ENCODE measurements at regions not wholly inside any gene's neighbourhood (a gene's known extent, or its start where the extent isn't known, plus 50 kb on each side); places are given as distances from the start of the nearest gene placed in this dataset.

DNA sequence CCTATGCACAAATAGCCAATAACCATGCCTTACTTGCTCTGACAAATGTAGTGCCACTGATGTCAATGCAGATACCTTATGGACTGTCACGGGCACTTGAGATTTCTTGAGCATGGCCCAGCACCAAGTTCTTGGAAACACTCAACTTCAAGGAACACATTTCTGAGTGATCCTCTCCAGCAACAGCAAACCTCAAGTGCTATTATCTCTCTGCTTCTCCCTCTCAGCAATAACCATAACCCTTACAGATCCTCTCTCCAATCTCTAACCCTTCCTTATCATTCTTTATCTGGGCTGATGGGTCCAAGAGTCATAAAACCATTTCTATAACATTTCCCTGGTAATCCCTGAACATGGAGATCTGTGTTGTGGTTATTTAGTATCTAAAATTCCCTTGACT lies 266.9 kb upstream of the STXBP5 start:
- TF ChIP-seq, protein P1, sequence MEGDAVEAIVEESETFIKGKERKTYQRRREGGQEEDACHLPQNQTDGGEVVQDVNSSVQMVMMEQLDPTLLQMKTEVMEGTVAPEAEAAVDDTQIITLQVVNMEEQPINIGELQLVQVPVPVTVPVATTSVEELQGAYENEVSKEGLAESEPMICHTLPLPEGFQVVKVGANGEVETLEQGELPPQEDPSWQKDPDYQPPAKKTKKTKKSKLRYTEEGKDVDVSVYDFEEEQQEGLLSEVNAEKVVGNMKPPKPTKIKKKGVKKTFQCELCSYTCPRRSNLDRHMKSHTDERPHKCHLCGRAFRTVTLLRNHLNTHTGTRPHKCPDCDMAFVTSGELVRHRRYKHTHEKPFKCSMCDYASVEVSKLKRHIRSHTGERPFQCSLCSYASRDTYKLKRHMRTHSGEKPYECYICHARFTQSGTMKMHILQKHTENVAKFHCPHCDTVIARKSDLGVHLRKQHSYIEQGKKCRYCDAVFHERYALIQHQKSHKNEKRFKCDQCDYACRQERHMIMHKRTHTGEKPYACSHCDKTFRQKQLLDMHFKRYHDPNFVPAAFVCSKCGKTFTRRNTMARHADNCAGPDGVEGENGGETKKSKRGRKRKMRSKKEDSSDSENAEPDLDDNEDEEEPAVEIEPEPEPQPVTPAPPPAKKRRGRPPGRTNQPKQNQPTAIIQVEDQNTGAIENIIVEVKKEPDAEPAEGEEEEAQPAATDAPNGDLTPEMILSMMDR (conservative IDR thresholded peaks at IDR 0.05) = no peak
- TF ChIP-seq EZH2 (IDR thresholded peaks at IDR 0.05; ENCODE audit: low read depth) = no peak
